Activated CD8-positive, alpha-beta memory T cell treated with anti-CD3 and anti-CD28 coated beads, Interleukin-2, amount 50 U/mL, for 4 hours (primary cell): ENCODE measurements at regions not wholly inside any gene's neighbourhood (a gene's known extent, or its start where the extent isn't known, plus 50 kb on each side); places are given as distances from the start of the nearest gene placed in this dataset.
"Not testable (repeated sequence)": the region's sequence is repeated elsewhere in the genome, so short reads cannot be mapped to it uniquely, and the experiment has no call there.

ENCODE experiments used
- DNase-seq: peaks from one replicate; pipeline ENCODE4 v3.0.0-alpha.2; 2020

DNA sequence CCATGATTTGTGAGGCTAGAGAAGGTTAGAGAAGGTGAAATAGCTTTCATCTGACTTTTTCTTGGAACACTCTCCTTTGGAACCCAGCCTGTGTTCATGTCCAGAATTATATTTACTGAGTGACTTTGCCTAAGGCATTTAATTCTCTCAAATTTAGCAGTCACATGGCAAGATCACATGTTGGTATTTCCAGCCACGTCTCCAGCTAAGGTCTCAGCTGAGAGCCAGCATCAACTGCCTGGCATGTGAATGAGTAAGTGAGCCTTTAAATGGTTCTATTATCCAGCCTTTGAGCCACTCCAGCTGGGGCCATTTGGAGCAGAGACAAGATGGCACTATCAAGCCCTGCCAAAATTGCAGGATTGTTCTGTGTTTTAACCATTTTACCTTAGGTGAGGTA, 130.2 kb upstream of the SGO1 start:
- no peak for DNase-seq

DNA sequence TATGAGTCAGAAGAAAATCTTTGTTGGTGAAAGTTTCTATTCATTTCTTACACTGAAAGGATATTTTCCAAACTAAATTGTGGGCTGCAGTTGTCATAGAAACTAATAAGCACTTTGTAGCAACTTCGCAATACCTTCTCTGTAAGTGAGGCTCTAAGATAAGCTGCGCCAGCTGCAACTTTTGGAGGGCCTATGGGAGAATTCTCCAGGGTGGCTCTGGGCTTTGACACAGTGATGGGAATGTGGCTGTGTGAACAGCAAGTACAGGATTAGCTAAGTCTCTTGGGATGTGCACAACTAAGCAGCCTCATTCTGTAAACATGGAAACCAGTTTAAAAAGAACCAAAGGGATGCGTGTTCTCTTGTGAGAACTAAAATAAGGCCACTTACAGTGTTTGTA, 124.6 kb upstream of the SGO1 start:
- DNase-seq: no peak

DNA sequence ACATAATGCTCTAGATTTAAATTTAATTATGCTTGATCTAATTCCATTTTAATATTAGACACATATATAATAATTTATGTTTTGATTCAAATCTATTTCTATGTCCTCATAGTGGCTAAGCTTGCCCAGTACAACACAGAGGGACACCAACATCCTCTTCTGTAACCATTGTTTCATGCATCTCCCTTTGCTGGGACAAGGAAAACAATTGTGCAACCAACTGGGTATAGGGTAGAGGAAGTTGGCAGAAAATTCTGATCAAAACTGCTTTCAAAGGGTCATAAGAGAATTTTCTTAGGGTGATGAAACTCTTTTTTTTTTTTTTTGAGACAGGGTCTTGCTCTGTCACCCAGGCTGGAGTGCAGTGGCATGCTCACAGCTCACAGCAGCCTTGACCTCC, 121.4 kb upstream of the SGO1 start:
- DNase-seq: no peak

DNA sequence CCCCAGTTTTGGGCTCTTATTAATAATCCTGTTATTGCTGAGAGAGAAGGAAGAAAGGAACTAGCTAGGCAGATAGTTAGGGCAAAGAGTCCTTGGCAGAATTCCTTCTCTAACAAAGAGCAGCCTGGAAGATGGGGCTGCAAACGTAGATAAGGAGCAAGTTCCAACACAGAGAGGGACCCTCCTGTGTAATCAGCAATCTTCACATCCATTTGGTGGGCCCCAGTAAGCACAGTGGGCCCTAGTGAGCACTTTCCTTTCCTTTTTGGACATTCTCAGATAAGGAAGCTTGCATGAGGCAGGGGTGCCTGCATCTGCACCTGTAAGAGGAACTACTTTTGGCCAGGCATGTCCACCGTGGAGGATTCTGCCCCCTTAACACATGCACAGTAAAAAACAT, 119.6 kb upstream of the SGO1 start:
- DNase-seq: no peak

DNA sequence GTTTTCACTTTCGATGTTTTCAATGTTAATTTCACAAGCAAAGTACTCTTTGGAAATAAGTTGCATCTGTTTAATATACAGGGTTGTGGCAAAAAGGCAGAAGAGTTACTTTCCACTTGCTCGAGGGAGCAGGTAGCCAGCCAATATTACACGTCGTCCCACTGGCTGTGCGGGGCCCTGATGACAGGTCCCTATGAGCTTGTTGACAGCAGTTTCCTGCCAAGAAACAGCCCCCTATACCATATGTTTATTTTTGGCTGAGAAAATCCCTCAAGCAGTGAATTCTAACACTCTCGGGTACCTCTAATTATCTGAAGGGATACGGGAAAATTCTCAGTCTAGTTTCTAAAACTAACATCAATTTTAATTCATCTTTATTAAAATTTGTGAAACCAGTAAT, 116.8 kb upstream of the SGO1 start:
- no peak for DNase-seq

DNA sequence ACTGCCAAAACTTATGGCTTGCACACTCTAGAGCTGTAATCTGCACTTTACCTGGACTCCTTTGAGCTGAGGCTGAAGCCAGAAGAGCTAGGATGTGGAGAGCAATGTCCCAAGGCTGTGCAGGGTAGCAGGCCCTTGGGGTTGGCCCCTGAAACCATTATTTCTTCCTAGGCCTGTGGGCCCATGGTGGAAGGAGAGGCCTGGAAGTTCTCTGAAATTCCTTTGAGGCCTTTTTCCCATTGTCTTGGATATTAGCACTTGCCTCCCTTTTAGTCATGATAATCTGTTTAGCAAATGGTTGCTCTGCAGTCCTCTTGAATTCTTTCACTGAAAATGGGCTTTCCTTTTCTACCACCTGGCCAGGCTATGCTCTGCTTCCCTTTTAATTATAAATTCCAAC, 102.0 kb upstream of the SGO1 start:
- DNase-seq: no peak

DNA sequence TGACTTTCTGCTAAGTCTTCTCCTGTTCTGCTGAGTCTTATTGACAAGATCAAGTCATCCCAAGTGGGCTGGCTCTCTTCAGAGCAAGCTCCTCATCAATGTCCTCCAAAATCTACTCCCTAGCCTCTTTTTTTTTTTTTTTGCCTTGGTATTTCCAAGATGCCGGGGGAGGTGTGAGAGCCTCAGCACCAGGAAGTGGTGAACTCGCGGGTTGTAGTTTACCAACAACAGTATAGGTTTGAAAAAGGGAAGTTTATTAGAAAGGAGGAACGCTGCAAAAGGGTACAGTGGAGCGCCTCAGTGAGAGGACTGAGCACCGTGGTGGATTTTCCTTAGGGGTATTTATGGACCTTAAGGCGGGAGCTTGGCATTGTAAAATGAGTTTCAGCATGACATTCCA, 94.3 kb upstream of the SGO1 start:
- DNase-seq: no peak

DNA sequence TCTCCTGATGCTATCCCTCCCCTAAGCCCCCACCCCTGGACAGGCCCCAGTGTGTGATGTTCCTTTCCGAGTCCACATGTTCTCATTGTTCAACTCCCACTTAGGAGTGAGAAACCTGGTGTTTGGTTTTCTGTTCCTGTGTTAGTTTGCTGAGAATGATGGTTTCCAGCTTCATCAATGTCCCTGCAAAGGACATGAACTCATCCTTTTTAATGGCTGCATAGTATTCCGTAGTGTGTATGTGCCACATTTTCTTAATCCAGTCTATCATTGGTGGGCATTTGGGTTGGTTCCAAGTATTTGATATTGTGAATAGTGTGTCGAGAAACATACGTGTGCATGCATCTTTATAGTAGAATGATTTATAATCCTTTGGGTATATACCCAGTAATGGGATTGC, 80.0 kb upstream of the SGO1 start:
- DNase-seq: not testable (repeated sequence)

DNA sequence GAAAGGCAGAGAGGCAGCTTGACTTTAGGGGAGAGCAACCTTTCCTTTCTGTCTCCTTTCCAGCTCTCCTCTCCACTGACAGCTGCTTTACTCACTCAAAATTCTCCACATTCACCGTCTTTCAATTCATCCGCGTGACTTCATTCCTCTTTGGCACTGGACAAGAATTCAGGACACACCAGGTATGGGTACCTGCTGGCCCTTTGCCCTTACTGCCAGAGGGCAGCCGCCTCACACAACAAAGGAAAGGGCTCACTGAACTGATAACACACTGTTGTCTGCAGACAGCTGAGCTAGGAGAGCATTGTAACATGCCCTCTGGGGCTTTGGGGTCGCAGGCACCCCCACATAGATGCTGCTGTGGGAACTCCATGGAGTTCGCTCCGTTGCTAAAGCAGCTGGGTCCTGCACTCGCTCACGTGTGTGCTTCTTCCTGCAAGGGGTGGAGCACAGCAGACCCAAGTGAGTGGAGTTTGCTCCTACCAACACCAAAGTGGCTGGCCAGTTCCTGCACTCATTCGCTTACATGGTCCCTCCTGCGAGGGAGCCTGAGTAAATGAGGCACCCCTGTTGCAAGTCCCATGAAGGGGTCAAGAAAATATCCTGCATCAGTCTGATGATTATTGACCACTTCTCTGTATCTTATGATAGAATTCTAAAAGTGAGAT, 79.0 kb upstream of the SGO1 start:
- no peak for DNase-seq

DNA sequence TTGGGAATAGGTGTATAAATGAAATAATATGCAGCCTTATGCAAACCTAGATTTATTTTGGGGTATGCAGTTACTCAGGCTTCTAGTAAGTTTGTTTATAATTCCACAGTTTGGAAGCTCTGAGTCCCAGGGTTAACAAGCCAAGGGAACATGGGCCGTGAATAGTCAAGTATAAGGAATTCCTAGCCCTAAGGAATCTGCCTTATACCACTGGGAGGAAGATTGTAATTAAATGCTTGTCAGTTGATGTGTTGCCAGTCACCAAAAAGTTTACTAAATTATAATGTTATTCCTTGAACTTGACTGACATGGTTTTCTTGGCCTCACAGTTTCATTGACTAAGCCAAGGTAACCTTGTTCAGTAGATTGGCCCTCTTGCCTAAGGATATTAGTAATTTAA, 72.4 kb upstream of the SGO1 start:
- DNase-seq: no peak

DNA sequence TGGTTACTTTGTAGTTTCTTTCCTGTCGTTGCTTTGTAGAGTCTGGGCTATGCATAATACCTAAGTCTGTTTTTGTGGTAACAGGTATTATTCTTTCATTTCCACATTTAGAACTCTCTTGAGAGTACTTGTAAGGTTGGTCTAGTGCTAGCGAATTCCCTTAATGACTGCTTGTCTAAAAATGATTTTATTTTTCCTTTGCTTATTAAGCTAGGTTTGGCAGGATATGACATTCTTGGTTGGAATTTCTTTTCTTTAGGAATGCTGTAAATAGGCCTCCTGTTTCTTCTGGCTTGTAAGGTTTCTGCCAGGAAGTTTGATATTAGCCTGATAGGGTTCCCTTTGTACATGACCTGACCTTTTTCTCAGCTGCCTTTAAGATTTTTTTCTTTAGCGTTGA, 70.1 kb upstream of the SGO1 start:
- no peak for DNase-seq

DNA sequence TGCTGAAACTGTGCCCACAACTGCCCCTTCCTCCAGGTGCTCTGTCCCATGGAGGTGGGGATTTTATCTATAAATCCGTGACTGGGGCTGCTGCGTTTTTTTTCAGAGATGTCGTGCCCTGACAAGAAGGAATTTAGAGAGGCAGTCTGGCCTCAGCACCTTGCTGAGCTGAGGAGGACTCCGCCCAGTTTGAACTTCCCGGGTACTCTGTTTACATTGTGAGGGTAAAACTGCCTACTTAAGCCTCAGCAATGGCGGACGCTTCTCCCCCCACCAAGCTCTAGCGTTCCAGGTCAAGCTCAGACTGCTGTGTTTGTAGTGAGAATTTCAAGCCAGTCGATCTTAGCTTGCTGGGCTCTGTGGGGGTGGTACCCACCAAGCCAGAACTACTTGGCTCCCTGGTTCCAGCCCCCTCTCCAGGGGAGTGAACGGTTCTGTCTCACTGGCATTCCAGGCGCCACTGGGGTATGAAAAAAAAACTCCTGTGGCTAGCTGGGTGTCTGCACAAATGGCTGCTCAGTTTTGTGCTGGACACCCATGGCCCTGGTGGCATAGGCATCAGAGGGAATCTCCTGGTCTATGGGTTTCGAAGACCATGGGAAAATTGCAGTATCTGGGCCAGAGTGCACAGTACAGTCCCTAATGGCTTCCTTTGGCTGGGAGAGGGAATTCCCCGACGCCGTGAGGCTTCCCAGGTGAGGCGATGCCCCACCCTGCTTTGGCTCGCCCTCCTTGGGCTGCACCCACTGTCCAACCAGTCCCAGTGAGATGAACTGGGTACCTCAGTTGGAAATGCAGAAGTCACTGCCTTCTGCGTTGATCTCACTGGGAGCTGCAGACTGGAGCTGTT, 68.5 kb upstream of the SGO1 start:
- DNase-seq: no peak

DNA sequence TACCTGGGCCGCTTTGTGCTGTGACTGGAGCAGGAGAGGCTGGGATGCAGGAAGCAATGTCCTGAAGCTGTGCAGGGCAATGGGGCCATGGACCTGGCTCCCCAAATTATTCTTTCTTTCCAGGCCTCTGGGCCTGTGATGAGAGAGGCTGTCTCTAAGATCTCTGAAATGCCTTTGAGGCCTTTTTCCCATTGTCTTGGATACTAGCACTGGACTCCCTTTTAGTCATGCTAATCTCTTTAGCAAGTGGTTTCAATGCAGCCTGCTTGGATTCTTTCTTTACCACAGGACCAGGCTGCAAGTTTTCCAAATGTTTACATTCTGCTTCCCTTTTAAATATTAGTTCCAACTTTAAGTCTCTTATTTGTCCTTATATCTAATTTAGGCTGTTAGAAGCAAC, 64.8 kb upstream of the SGO1 start:
- DNase-seq: no peak

DNA sequence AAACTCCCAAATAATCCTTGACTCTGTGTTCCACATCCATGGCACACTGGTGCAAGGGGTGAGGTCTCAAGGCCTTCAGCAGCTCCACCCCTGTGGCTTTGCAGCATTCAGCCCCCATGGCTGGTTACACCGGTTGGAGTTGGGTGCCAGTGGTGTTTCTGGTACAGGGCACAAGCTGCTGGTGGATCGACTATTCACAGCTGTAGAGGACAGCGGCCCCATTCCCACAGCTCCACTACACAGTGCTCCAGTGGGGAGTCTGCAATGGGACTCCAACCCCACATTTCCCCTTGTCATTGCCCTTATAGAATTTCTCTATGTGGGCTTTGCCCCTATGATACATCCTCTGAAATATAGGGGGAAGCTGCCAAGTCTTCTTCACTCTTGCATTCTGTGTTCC, 64.3 kb upstream of the SGO1 start:
- DNase-seq: no peak

DNA sequence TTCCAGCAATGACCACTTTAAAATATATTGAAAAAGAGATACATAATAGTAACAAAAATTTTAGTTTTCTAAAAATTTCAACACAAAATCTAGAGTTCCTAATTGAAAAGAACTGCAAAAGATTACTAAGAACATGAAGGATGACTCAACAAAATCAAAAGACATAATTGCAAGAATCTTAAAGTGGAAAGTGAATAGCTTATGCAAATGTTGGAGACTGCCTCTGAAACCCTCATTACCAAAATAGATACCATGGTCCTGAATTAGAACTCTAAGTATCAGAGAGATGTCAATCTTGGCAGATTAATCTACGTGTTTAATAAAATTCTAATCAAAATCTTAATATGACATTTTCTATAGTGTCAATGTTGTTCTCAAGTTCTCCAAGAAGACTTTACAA, 60.7 kb upstream of the SGO1 start:
- DNase-seq: no peak

DNA sequence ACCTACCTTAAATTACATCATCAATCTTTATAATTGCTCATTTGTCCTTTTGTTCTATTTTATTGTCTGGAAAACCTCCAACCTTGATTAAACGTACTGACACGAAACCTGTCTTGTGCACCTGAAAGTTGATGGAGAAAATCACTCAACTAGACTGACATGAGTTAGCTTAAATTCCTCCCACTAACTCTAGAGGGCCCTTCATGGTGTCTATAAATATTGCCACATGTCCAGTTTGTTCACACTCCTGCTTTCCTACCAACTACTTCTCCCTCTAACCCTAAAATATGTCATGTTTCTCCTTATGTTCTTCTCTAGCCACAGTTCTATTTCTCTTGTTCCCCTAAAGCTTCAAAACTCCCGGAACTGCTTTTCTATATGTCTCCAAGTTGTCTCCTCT, 59.8 kb upstream of the SGO1 start:
- no peak for DNase-seq

DNA sequence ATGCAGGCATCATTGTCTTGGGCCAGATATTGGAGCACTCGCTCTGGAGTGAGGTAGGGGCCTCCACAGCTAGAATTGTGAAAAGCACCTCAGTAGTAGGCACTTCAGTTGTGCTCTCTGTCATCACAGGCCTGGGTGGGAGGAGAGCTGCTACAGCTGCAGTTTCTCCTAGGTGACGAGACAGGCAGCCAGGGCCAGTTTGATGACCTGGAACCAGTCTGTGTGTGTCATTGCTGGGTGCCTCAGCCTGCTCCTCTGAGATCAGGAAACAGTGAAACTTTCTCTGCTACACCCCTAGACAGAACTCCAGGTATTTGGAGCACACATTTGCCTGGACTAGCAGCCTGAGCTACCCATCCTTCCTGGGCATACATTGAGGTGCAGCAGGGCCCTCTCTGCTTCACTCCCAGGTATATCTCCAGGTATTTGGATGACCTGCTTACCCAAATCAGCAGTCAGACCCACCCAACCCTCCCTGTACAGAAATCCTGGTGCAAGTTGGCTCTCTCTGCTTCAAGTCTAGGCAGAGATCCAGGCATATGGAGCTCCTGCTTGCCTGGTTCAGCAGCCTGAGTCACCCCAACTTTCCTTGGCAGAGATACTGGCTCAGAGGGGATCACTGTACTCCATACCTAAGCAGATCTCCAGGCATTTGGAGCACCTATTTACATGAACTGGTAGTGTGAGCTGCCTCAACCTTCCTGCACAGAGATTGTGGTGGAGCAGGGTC, 54.3 kb upstream of the SGO1 start:
- DNase-seq: no peak

DNA sequence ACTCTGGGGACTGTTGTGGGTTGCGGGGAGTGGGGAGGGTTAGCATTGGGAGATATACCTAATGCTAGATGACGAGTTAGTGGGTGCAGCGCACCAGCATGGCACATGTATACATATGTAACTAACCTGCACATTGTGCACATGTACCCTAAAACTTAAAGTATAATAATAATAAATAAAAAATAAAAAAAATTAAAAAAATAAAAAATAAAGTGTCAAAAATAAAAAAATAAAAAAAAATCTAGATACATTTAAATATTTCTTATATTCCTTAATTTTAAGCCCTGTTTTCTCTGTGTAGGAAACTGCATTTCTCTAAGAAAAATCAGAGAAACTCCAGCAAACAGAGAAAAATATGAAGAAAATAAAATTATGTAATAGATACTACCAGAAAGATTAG, 52.2 kb upstream of the SGO1 start:
- DNase-seq: not testable (repeated sequence)

DNA sequence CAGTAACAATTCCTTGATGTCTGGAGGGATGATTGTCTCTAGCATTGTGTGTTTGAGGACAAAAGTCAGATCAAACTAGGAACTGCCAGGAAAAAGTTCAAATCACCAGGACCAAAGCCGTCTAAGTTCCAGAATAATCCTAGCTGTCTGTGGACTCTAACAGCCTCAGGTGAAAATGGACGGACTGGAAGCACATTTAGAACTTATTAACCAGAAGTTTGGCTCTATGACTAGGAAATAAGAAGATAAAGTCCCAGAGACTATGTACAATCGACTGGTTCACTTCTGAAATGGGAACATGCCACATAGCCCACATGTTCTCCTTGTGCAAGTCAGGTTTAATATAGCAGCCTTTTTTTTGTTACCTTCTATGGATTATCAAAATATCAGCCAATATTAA, 50.6 kb upstream of the SGO1 start:
- no peak for DNase-seq
